Erythroblast (primary cell): ENCODE measurements at regions not wholly inside any gene's neighbourhood (a gene's known extent, or its start where the extent isn't known, plus 50 kb on each side); places are given as distances from the start of the nearest gene placed in this dataset.

ENCODE experiments used
- GATA1 ChIP-seq: IDR thresholded peaks from 2 replicates; pipeline ENCODE4 v1.6.1; 2011; ENCODE audit warnings: low read depth, mild to moderate bottlenecking, control low read depth, low read length, moderate library complexity
- POLR2A ChIP-seq: IDR thresholded peaks from 2 replicates; pipeline ENCODE4 v1.6.1; 2011; ENCODE audit warnings: mild to moderate bottlenecking, low read length

DNA sequence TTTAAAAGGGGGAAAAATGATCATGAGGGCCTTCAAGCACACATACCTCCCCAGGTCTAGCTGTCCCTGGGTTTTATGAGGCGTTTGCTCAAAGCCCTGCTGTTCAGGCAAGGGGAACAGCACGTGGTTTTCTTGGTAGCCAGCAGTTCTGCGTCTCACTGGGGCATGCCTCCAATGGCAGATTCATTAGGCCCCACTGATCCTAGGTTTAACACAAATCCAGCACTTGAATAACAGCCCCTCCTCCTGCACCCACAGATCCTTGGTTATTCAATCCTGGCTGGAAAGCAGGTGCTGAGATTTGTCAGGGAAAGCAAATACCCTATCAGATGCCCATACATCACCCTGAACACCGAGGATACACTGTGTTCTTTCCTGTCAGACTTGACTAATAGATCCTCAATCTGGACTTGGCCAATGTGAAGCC is 106.4 kb downstream of the ZC3H11B start:
- TF ChIP-seq POLR2A = no peak
- no peak for TF ChIP-seq GATA1
